ENCODE measurements at regions not wholly inside any gene's neighbourhood (a gene's known extent, or its start where the extent isn't known, plus 50 kb on each side); places are given as distances from the start of the nearest gene placed in this dataset.

DNA sequence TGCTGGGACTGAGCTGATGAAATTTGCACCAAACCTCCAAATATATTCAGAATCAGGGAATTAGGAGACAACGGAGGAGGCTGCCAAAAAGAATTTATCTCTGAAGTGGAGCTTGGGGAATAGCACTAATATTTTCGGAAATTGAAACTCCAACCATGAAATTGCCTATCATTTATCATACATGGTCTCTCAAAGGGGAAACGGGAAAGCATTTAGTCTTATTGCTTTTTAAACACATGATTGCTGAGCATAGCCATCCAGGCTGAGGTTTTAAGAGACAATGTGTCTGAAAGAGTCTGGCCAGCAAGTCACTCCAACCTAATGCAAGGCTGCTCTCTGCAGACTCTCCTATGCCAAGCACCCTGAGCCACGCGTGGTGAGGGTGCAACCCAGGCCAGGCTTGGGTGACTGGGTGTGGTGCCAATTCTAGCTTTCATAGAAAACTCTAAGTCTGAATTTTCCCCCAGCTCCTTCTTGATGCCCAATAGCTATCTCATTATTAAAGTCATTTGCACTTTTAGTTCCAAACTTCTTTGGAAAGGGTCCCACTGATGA is 200.2 kb downstream of the RPLP1 start:
- no peaks in the 10 kb centered on the region for H3K9me3 ChIP-seq
- H3K27me3 ChIP-seq = no peaks in the 10 kb centered on the region
- no peak for DNase-seq
- intact Hi-C loops (cut with DNase I) = no loop called here
- no peak overlapping the region for H3K27ac ChIP-seq
- H3K4me3 ChIP-seq = no peak overlapping the region
- TF ChIP-seq EP300 (IDR thresholded peaks at IDR 0.05) (no peak), POLR2A (IDR thresholded peaks at IDR 0.05) (no peak)
- TF ChIP-seq, protein P1, sequence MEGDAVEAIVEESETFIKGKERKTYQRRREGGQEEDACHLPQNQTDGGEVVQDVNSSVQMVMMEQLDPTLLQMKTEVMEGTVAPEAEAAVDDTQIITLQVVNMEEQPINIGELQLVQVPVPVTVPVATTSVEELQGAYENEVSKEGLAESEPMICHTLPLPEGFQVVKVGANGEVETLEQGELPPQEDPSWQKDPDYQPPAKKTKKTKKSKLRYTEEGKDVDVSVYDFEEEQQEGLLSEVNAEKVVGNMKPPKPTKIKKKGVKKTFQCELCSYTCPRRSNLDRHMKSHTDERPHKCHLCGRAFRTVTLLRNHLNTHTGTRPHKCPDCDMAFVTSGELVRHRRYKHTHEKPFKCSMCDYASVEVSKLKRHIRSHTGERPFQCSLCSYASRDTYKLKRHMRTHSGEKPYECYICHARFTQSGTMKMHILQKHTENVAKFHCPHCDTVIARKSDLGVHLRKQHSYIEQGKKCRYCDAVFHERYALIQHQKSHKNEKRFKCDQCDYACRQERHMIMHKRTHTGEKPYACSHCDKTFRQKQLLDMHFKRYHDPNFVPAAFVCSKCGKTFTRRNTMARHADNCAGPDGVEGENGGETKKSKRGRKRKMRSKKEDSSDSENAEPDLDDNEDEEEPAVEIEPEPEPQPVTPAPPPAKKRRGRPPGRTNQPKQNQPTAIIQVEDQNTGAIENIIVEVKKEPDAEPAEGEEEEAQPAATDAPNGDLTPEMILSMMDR (IDR thresholded peaks at IDR 0.05) = no peak
- 63 to 73% (median 72%) methylated on average over 5 of the region's 5 CpGs for WGBS, 3 donors
- H3K4me1 ChIP-seq (ENCODE audit: insufficient read depth) = peaks cover 4% of the 10 kb centered on the region
- H3K36me3 ChIP-seq = no peaks in the 10 kb centered on the region

DNA sequence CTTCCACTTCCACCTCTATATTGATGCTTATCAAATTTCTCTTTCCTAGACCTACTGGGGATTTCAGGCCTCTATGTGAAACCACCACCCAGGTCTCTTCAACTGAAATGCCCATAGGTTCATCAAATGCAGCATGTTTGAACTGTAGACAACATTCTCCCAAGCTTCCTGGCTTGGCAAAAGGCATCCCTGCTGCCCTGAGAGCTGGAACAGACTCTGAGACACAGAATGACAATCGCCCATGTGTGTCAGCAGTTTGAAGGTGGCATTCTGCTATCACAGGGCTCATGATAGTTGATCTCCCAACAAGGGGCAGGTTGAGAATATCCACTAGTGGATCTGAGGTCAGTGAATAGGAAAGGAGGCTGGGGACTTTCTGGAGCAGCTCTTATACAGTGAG is 200.7 kb downstream of the RPLP1 start:
- intact Hi-C loops (cut with DNase I) = no loop called here
- Histone ChIP-seq H3K36me3 (no peaks in the 10 kb centered on the region), H3K4me3 (no peak overlapping the region), H3K4me1 (ENCODE audit: insufficient read depth) (peaks cover 1% of the 10 kb centered on the region), H3K27ac (no peak overlapping the region), H3K9me3 (no peaks in the 10 kb centered on the region), H3K27me3 (no peaks in the 10 kb centered on the region)
- TF ChIP-seq, protein P1 (IDR thresholded peaks at IDR 0.05) = no peak
- TF ChIP-seq EP300 (IDR thresholded peaks at IDR 0.05) (no peak), POLR2A (IDR thresholded peaks at IDR 0.05) (no peak)
- WGBS, 3 donors = 58 to 88% (median 67%) methylated on average over 1 of the region's 1 CpG
- DNase-seq = no peak

DNA sequence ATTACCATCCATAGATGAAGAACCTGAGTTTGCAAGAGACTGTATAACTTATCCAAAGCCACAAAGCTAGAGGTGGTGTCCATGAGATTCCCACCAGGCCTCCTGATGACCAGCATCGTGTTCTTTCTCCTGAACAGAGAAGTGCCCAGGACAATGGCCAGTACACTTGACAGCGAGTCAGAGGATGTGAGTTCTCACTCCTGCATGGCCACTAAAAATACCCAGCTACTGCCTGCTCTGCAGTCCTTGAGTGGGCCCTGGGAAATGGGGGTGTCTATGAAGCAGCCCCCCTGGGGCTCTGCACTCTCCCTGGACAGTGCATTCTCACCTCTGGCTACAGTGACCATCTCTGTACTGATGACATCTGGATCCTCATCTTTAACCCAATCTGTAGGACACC is 201.2 kb downstream of the RPLP1 start:
- intact Hi-C loops (cut with DNase I) = no loop called here
- Histone ChIP-seq H3K27me3 (no peaks in the 10 kb centered on the region), H3K36me3 (no peaks in the 10 kb centered on the region), H3K9me3 (no peaks in the 10 kb centered on the region), H3K4me3 (no peak overlapping the region), H3K4me1 (ENCODE audit: insufficient read depth) (no peaks in the 10 kb centered on the region), H3K27ac (no peak overlapping the region)
- no peak for DNase-seq
- 88 to 97% (median 92%) methylated on average over 2 of the region's 2 CpGs for WGBS, 3 donors
- TF ChIP-seq POLR2A (IDR thresholded peaks at IDR 0.05) (no peak), EP300 (IDR thresholded peaks at IDR 0.05) (no peak)
- TF ChIP-seq, protein P1 (IDR thresholded peaks at IDR 0.05) = no peak

DNA sequence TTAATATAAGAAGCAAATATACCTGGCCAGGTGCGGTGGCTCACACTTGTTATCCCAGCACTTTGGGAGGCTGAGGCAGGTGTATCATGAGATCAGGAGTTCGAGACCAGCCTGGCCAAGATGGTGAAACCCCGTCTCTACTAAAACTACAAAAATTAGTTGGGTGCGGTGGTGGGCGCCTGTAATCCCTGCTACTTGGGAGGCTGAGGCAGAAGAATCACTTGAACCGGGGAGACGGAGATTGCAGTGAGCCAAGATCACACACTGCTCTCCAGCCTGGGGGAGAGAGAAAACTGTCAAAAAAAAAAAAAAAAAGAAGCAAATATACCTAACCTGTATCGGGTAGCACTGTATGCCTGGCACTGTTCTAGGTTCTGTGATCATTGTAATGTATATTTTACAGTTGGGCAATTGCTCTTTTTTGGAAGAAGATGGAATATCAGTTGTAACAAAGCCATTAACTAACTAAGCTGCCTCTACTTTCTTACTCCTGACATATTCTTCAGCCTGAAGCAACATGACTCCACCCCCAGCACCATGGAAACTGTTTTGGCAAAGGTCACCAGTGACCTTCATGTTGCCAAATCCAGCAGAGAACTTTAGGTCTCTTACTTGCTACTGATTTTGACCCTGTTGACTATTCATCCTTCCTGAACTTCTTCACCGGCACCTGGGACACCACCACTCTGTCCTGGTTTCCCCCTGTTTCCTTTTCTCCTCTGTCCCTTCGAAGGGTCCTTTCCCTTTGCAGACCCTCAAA is 203.8 kb downstream of the RPLP1 start:
- 84 to 94% (median 88%) methylated on average over 10 of the region's 10 CpGs for WGBS, 3 donors
- no peak for TF ChIP-seq EP300 (IDR thresholded peaks at IDR 0.05)
- TF ChIP-seq POLR2A (IDR thresholded peaks at IDR 0.05) = no peak
- H3K27me3 ChIP-seq = no peaks in the 10 kb centered on the region
- no peaks in the 10 kb centered on the region for H3K36me3 ChIP-seq
- H3K27ac ChIP-seq = no peak overlapping the region
- no peak overlapping the region for H3K4me3 ChIP-seq
- no peak for DNase-seq
- H3K4me1 ChIP-seq (ENCODE audit: insufficient read depth) = no peaks in the 10 kb centered on the region
- intact Hi-C loops (cut with DNase I) = no loop called here
- H3K9me3 ChIP-seq = no peaks in the 10 kb centered on the region

DNA sequence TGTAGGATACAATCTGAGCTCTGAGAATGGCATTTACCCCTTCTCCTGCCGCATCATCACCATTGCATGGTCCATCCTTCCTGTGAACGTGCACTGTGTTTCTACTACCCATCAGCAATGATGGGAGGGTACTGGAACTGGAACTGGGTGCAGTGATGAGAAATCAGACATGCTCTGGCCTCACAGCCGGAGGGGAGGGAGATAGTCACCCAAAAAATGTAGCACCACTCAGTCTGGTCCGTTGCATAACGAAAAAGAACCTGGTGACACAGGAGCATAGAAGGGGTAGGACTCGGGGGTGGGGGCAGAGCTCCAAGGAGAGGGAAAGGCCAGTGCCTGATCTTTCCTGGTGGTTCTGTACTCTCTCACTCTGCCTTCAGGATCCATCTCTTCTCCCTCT is 205.0 kb downstream of the RPLP1 start:
- no peaks in the 10 kb centered on the region for H3K9me3 ChIP-seq
- TF ChIP-seq, protein P1 (IDR thresholded peaks at IDR 0.05) = no peak
- TF ChIP-seq EP300 (IDR thresholded peaks at IDR 0.05) = no peak
- no peak for TF ChIP-seq POLR2A (IDR thresholded peaks at IDR 0.05)
- H3K4me1 ChIP-seq (ENCODE audit: insufficient read depth) = no peaks in the 10 kb centered on the region
- H3K27ac ChIP-seq = no peak overlapping the region
- H3K4me3 ChIP-seq = no peak overlapping the region
- intact Hi-C loops (cut with DNase I) = no loop called here
- no peaks in the 10 kb centered on the region for H3K27me3 ChIP-seq
- DNase-seq = no peak
- no peaks in the 10 kb centered on the region for H3K36me3 ChIP-seq
- 92 to 95% (median 94%) methylated on average over 6 of the region's 6 CpGs for WGBS, 3 donors
